GM12874 (cell line): ENCODE measurements at regions not wholly inside any gene's neighbourhood (a gene's known extent, or its start where the extent isn't known, plus 50 kb on each side); places are given as distances from the start of the nearest gene placed in this dataset.

ENCODE experiments used
- TF ChIP-seq, protein P1 (sequence below): IDR thresholded peaks from 2 replicates; pipeline ENCODE4 v1.5.1; 2011; ENCODE audit warnings: low read depth, mild to moderate bottlenecking, control low read depth, low read length, moderate library complexity; ENCODE audit not compliant: insufficient read depth

DNA sequence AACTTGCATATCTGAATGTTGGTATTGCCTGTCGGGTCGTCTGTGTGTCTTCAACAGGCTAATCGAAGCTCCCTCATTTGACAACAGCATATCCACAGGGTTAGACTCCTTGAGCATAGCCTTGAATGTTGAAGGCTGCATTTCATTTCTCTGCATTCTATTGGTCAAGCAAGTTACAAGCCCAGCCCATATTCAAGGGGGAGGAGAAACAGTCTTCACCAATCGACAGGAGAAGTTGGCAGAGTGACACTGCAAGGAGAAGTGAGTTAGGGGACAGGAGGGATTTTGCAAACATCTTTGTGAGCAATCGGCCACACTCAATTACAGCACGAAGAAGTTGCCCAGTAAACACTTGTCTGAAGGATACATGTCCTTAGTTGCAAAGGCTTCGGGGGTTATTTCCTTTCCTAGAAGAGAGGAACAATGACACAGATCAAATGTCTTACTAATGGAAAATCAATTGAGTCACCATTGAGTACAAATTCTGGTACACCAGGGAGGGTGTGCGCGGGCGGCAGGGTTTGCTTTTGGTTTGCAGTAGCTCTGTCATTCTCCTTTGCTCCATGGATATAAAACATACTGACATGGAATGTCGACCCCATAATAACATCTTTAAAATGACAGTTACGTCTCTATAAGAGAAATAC is 60.6 kb upstream of the NT5E start:
- TF ChIP-seq, protein P1, sequence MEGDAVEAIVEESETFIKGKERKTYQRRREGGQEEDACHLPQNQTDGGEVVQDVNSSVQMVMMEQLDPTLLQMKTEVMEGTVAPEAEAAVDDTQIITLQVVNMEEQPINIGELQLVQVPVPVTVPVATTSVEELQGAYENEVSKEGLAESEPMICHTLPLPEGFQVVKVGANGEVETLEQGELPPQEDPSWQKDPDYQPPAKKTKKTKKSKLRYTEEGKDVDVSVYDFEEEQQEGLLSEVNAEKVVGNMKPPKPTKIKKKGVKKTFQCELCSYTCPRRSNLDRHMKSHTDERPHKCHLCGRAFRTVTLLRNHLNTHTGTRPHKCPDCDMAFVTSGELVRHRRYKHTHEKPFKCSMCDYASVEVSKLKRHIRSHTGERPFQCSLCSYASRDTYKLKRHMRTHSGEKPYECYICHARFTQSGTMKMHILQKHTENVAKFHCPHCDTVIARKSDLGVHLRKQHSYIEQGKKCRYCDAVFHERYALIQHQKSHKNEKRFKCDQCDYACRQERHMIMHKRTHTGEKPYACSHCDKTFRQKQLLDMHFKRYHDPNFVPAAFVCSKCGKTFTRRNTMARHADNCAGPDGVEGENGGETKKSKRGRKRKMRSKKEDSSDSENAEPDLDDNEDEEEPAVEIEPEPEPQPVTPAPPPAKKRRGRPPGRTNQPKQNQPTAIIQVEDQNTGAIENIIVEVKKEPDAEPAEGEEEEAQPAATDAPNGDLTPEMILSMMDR: no peak

GRCh38 chr6:85388531-85388930 is 61.4 kb upstream of the NT5E start:
- TF ChIP-seq, protein P1: no peak

DNA sequence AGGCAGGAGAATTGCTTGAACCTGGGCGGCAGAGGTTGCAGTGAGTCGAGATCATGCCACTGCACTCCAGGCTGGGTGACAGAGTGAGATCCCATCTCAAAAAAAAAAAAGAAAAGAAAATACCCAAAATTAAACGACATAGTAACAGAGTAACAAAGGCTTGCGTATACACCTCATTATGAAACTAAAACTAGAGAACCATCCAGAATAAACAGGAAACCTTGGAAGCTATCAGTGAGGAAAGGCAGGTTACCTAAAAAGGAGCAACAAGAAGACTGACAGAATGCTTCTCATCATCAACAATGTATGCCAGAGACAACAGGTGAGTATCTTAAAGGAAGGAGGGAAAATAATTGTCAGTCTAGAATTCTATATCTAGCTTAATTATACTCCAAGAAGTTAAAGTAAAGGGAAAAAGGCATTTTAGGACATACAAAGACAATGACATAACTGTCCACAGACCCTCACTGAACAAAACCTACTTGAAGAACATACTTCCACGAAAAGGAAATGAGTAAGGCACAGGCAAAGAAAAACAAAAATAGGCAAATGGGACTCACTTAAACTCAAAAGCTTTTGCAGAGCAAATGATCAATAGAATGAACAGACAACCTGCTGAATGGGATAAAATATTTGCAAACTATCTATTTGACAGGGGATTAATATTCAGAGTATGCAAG is 64.1 kb upstream of the NT5E start:
- TF ChIP-seq, protein P1: no peak

- TF ChIP-seq, protein P1: no peak
Measured at GRCh38 chr6:85383042-85383441, 66.8 kb upstream of the NT5E start.

- TF ChIP-seq, protein P1: no peak
Measured at GRCh38 chr6:85382541-85382940, 67.3 kb upstream of the NT5E start.

DNA sequence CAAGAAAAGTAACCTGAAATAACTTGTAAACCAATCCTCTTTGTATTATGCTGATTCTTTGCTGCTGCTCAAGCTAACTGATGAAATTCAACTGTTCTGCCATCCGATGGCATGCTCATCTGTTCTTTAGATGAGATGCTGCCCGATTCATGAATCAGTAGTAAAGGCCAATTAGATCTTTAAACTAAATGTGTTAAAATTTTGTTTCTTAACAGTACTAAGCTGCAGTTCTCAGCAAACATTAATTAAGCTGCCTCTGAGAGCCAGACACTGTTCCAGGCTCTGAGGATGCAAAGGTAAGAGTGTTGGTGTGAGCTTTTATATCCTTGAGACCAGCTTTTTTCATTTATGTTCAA is 77.0 kb upstream of the NT5E start:
- TF ChIP-seq, protein P1: no peak

GRCh38 chr6:85372188-85372914 is 77.5 kb upstream of the NT5E start:
- TF ChIP-seq, protein P1: no peak
